ENCODE measurements at regions not wholly inside any gene's neighbourhood (a gene's known extent, or its start where the extent isn't known, plus 50 kb on each side); places are given as distances from the start of the nearest gene placed in this dataset.
"Not testable (repeated sequence)": the region's sequence is repeated elsewhere in the genome, so short reads cannot be mapped to it uniquely, and the experiment has no call there.

- intact Hi-C loops (cut with DNase I; ENCODE audit: low total_unique reads): no loop called here
- Histone ChIP-seq H3K27ac (no peak overlapping the region), H3K27me3 (no peaks in the 10 kb centered on the region), H3K4me1 (no peaks in the 10 kb centered on the region), H3K36me3 (ENCODE audit: low read depth, missing control alignments) (no peaks in the 10 kb centered on the region), H3K4me3 (no peak overlapping the region), H3K9me3 (no peaks in the 10 kb centered on the region)
- no peak for DNase-seq
- 94% methylated on average over 3 to 14 of the region's 14 CpGs for WGBS, 2 donors
- TF ChIP-seq POLR2A (IDR thresholded peaks at IDR 0.05) (no peak), CTCF (IDR thresholded peaks at IDR 0.05) (no peak)
Observed at GRCh38 chr10:131833446-131834080, 67.2 kb upstream of the PPP2R2D start.

GRCh38 chr10:131834152-131834810, 66.5 kb upstream of the PPP2R2D start:
- H3K4me3 ChIP-seq: no peak overlapping the region
- 90 to 93% methylated on average over 7 to 8 of the region's 8 CpGs for WGBS, 2 donors
- TF ChIP-seq CTCF (IDR thresholded peaks at IDR 0.05): no peak
- TF ChIP-seq POLR2A (IDR thresholded peaks at IDR 0.05): no peak
- no peaks in the 10 kb centered on the region for H3K4me1 ChIP-seq
- no peak for DNase-seq
- no peaks in the 10 kb centered on the region for H3K27me3 ChIP-seq
- H3K27ac ChIP-seq: no peak overlapping the region
- no peaks in the 10 kb centered on the region for H3K9me3 ChIP-seq
- intact Hi-C loops (cut with DNase I; ENCODE audit: low total_unique reads): no loop called here
- H3K36me3 ChIP-seq (ENCODE audit: low read depth, missing control alignments): no peaks in the 10 kb centered on the region

GRCh38 chr10:131838966-131839742, 61.7 kb upstream of the PPP2R2D start:
- no peak for DNase-seq
- intact Hi-C loops (cut with DNase I; ENCODE audit: low total_unique reads): no loop called here
- H3K27me3 ChIP-seq: no peaks in the 10 kb centered on the region
- no peak overlapping the region for H3K4me3 ChIP-seq
- no peaks in the 10 kb centered on the region for H3K4me1 ChIP-seq
- WGBS, 2 donors: 64 to 76% methylated on average over 14 to 16 of the region's 16 CpGs
- H3K9me3 ChIP-seq: no peaks in the 10 kb centered on the region
- H3K36me3 ChIP-seq (ENCODE audit: low read depth, missing control alignments): no peaks in the 10 kb centered on the region
- H3K27ac ChIP-seq: no peak overlapping the region
- TF ChIP-seq CTCF (IDR thresholded peaks at IDR 0.05) (no peak), POLR2A (IDR thresholded peaks at IDR 0.05) (no peak)

GRCh38 chr10:131839880-131840787, 60.7 kb upstream of the PPP2R2D start:
- H3K27ac ChIP-seq; intact Hi-C loops (cut with DNase I; ENCODE audit: low total_unique reads); H3K4me3 ChIP-seq; H3K9me3 ChIP-seq; H3K27me3 ChIP-seq; H3K4me1 ChIP-seq; H3K36me3 ChIP-seq (ENCODE audit: low read depth, missing control alignments); DNase-seq: not testable (repeated sequence)
- 89 to 94% methylated on average over 15 of the region's 15 CpGs for WGBS, 2 donors

GRCh38 chr10:131840788-131841118, 60.1 kb upstream of the PPP2R2D start:
- Histone ChIP-seq H3K36me3 (ENCODE audit: low read depth, missing control alignments) (no peaks in the 10 kb centered on the region), H3K27ac (no peak overlapping the region), H3K9me3 (no peaks in the 10 kb centered on the region), H3K4me3 (no peak overlapping the region), H3K4me1 (no peaks in the 10 kb centered on the region), H3K27me3 (no peaks in the 10 kb centered on the region)
- WGBS, 2 donors: 72 to 94% methylated on average over 3 of the region's 3 CpGs
- TF ChIP-seq POLR2A (IDR thresholded peaks at IDR 0.05) (no peak), CTCF (IDR thresholded peaks at IDR 0.05) (no peak)
- DNase-seq: no peak
- intact Hi-C loops (cut with DNase I; ENCODE audit: low total_unique reads): no loop called here

Data from testis (tissue), 2 donors.